Right forelimb (tissue), 1 donor: ENCODE measurements at regions not wholly inside any gene's neighbourhood (a gene's known extent, or its start where the extent isn't known, plus 50 kb on each side); places are given as distances from the start of the nearest gene placed in this dataset.

Source experiments
- DNase-seq: peaks from one replicate; pipeline ENCODE4 v3.0.0-alpha.2; 2018

DNA sequence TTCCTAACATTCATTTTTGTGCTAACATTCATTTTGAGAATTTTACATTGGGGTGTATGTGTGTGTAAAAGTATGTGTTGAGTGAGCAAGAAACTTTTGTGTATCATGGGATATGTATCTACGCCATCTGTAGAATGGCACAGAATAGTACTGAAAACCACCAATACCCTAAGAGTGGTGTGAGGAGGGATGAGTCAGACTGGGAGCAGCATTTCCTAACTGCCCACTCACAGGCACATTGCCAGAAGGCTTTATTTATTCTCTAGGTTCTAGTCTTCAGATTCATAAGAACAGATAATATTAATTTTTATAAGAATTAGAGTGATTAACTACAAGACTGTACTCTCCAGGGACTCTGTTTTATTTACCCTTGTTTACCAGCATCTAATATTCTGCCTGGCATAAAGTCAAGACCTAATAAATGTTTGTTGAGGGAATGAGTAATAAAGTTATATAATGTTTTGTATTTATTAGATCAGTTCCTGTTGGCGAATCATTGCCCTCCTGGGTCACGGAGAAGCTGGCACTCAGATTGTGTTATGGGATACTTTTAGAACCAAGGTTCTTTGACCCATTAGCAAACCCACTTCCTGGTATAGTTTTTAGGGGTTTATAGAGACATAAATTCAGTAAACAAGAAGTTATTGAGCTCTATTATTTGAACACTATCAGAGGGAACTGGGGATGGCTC, 159.1 kb upstream of the PPP2R2B start:
- DNase-seq, result no peak

DNA sequence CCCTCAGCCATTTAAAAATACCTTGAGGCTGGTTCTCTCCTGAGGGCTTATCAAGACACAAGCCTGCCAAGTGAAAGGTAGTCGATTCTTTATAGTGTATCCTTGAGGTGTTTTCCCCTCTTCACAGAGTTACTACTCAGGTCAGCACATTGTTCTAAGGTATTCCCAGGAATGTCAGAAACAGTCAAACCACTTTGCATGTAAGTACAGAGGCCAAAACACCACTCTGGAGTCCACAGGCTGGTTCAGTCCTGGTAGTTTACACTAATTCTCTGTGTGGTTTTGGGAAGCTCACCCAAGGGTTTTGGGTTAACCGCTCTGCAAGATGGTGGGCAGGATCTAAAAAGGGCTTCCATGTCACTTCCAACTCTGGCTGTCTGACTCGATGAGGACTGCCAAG, 162.3 kb upstream of the PPP2R2B start:
- no peak for DNase-seq

DNA sequence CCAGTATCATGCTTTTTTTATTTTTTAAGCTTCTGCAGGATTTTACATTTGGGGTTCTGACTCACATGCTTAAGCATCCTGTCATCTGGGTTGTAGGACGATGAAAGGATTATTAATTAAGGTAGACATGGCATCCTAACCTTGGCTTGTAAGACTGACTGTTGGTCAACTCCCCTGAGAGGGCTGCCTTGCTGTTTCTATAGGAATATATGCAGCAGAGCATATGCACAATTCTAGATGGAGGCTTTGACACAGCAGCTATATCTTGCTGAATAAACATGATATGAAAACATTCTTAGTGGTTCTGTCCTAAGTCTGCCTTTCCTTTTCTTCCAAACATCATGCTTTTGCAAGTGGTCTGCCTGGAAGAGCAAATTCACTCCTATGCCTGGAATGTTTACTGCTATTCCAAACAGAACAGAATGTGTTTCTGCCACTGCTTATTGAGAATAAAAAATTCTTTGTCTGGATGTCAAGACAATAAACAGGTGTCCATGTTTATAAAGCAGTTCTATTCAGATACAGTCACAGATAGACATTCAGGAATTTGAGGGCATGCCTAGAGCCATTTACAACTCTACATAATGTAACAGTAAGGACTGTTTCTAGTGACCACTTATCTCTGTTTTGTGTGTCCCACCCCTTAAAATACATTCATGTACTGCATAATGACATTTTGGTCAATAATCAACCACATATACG, 166.2 kb upstream of the PPP2R2B start:
- no peak for DNase-seq

- DNase-seq, result no peak
Observed at GRCh38 chr5:147045290-147045689, 166.7 kb upstream of the PPP2R2B start.

- no peak for DNase-seq
Observed at GRCh38 chr5:147046281-147046680, 167.7 kb upstream of the PPP2R2B start.

DNA sequence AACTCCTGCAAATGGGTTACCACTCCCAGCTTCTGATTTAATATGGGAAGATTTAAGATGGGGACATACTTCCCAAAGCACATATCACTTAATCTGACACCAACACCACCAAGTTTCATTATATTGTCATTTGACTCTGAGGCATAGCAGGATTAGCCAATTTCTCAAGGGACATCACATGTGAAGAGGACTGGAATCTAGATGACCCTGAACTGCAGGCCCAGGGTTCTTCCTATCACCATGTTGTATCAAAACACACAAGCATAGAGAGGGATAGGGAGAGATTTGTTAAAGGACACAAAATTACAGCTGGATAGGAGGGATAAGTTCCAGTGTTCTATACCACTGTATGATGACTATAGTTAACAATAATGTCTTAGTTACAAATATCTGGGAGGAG, 168.3 kb upstream of the PPP2R2B start:
- DNase-seq, result no peak

DNA sequence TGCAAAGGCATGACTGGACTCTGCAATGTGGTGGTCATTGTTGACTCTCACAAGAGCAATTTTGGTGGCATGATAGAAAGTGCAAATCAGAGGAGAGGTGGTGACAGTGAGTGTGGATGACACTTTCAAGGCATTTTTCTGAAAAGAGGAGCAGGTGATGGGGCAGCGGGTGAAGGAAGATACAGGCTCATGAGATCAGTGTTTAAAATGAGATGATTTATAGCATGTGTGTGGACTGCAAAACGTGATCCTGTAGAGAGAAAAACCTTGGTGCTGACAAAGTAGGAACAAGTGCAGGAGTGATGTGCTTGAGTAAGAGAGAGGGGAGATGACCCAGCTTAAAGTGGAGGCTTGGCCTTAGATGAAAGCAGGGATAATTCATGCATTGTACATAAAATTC, 171.2 kb upstream of the PPP2R2B start:
- no peak for DNase-seq

- DNase-seq, result no peak
Observed at GRCh38 chr5:147050172-147050571, 171.6 kb upstream of the PPP2R2B start.

GRCh38 chr5:147051193-147051592, 172.6 kb upstream of the PPP2R2B start:
- DNase-seq, result no peak

- DNase-seq, result no peak
Observed at GRCh38 chr5:147052519-147052918, 174.0 kb upstream of the PPP2R2B start.

DNA sequence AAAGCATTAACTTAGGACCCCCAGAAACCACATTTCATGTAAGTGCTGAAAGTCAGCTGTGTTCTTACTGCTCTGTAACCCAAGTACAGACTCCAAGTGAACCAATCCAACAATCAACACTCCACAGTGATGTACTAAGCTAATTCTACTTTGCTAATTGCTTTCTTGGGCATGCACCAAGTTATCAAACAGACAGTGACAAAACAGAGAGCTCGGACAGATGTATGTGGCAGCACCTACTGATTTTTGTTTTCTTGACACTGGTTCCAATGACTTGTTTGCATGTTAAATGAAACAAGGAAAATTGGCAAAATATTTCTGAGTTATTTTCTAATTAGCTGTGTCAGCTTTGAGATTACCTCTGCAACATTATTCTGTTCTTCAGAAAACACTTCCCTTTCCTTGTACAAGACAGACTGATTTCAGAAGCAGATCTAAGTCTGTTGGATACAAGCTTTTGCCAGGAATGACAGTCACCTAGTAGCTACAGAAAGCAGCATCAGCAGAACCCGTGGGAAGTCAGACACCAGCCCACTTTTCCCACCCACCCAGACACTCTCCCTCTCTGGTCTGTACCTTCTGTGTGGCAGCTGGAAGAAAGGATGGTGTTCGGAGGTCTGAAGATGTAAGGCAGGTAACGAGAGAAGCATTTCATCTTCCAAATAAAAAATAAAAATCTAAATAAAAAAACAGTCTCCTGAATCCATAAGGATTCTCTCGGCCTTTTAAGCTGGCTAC, 176.7 kb upstream of the PPP2R2B start:
- no peak for DNase-seq

GRCh38 chr5:147055850-147056566, 177.5 kb upstream of the PPP2R2B start:
- DNase-seq, result no peak

GRCh38 chr5:147057051-147057450, 177.8 kb upstream of the STK32A start:
- no peak for DNase-seq

GRCh38 chr5:147061431-147061830, 173.4 kb upstream of the STK32A start:
- no peak for DNase-seq

GRCh38 chr5:147062427-147062826, 172.4 kb upstream of the STK32A start:
- no peak for DNase-seq

DNA sequence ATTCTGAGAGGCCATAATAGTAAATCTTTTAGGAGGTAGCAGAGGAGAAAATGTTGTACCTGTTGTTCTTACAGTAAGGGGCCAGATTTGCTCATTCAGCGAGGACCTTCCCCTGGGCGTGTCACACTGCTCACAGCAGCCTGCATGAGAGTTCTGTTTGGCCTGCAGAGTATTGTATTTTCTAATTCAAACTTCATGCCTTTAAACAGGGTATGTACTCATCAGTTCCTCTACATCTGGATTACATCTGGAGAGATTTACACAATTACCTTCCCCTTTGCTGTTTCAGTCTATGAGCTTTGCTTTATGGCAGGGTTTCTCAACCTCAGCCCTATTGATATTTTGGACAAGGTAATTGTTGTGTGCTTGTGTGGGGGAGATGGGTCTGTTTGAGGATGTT, 170.9 kb upstream of the STK32A start:
- no peak for DNase-seq

GRCh38 chr5:147065071-147065470, 169.8 kb upstream of the STK32A start:
- DNase-seq, result no peak

DNA sequence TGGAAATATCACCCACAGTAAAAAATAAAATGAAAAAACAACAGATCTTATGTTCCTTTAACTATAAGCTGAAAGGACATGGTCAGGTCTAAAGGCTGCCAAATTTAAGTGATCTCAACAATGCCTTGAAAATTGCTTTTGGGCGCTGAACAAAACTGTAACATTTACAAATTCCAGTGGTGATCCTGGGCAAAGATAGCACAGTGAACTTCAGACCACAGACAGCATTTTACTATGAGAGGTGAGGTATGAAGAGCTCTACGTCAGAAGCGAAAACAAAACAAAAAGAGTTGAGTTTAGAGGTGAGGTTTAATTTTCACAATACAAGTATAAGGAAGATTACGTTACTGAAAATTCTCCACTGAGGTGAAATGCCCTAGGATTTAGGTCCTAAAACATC, 165.8 kb upstream of the STK32A start:
- DNase-seq, result no peak

- DNase-seq, result no peak
Observed at GRCh38 chr5:147072622-147073021, 162.2 kb upstream of the STK32A start.

DNA sequence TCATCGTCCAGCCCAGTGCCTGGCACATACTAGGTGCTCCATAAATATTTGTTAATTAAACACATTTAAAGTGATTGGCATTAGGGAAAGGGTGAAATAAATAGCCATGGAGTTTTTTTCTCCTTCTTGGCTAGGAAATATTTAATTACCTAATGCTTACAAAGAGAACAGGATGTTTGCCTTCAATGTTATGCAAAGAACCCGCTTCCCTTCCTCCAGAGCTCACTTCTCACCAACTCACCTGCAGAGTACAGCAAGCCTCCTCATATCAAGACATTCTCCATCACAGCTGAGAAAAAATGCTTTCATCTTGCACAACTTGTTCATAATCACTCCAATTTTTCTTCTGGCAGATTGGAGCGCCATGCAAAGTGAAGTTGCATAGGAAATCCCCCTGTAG, 161.7 kb upstream of the STK32A start:
- DNase-seq, result no peak

DNA sequence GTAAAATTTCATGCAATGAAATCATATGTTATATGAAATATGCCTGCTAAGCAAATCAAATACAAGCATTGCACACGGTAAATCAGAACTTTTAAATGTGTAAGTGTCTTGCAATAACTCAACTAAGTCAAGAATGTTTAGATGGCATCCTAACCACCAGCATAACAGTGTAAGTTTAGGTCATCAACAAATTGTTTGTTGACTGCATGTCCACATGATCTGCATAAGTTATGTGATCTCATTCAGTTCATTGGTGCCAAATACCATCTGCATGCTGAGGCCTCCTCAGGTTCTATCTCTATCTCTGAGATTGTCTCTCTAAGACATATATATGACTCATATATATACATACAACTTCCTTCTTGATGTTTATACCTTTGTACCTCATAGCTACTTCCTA, 159.6 kb upstream of the STK32A start:
- no peak for DNase-seq

- DNase-seq, result no peak
Observed at GRCh38 chr5:147080391-147080790, 154.4 kb upstream of the STK32A start.

DNA sequence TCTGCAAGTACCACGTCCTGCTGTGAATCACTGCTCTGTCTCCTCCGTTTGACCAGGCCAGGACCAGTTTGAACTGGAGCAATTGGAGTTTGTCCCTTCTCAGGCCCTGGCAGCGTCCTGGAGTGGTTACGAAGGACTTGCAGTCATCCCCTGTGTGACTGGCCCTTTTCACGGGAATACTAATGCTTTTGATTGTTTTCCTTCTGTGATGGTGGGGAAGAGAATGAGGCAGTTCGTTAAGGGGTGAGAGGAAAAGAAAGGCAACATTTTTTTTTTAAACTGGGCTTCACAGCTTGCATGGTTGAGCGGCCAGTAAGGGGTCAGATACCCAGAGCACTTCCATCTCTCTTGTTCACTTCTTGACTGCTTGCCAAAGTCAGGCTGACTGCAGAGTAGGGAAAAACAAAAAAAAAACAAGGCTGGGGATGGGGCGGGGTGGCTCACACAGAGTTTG, 153.5 kb upstream of the STK32A start:
- no peak for DNase-seq
